Ovary (tissue), 3 donors: ENCODE measurements at regions not wholly inside any gene's neighbourhood (a gene's known extent, or its start where the extent isn't known, plus 50 kb on each side); places are given as distances from the start of the nearest gene placed in this dataset.

Source experiments
- CTCF ChIP-seq, 3 donors: fragments of 450-650 bp in 2 of 3; fragments of 200-600 bp in 1 of 3; IDR thresholded peaks; one replicate each; pipeline versions ENCODE4 v1.5.1 to v1.8.0; 2016 to 2022; ENCODE audit warnings: antibody characterized with exemption in 3 of 3, mild to moderate bottlenecking in 1 of 3
- POLR2A ChIP-seq: fragments of 450-650 bp; IDR thresholded peaks from one replicate; pipeline ENCODE4 v1.6.1; 2017; ENCODE audit warnings: antibody characterized with exemption, mild to moderate bottlenecking, moderate library complexity
- donor health status: DM: no; HTN: no; CAD: no.

GRCh38 chr14:101008631-101009336 is 105.3 kb upstream of the RTL1 start:
- no peak for TF ChIP-seq CTCF (IDR thresholded peaks at IDR 0.05)
- no peak for TF ChIP-seq POLR2A
